ENCODE measurements at regions not wholly inside any gene's neighbourhood (a gene's known extent, or its start where the extent isn't known, plus 50 kb on each side); places are given as distances from the start of the nearest gene placed in this dataset.

GRCh38 chr5:89199306-89199705, 316.3 kb upstream of the MEF2C start:
- TF ChIP-seq CTCF (IDR thresholded peaks at IDR 0.05) (no peak), POLR2A (IDR thresholded peaks at IDR 0.05) (no peak)
- intact Hi-C loops (cut with DNase I; ENCODE audit: low total_unique reads) = no loop called here
- DNase-seq (ENCODE audit: low spot score in 2 of 2) = no peak
- WGBS, 2 donors = 86 to 89% methylated on average over 2 of the region's 2 CpGs
- no peak overlapping the region for H3K4me3 ChIP-seq (ENCODE audit: low read depth, poor library complexity, severe bottlenecking)

GRCh38 chr5:89191374-89191773, 308.4 kb upstream of the MEF2C start:
- no peak overlapping the region for H3K4me3 ChIP-seq (ENCODE audit: low read depth, poor library complexity, severe bottlenecking)
- intact Hi-C loops (cut with DNase I; ENCODE audit: low total_unique reads) = no loop called here
- TF ChIP-seq CTCF (IDR thresholded peaks at IDR 0.05) (no peak), POLR2A (IDR thresholded peaks at IDR 0.05) (no peak)
- 72 to 75% methylated on average over 2 of the region's 2 CpGs for WGBS, 2 donors
- DNase-seq (ENCODE audit: low spot score in 2 of 2) = no peak

- no peak for DNase-seq (ENCODE audit: low spot score in 2 of 2)
- no peak overlapping the region for H3K4me3 ChIP-seq (ENCODE audit: low read depth, poor library complexity, severe bottlenecking)
- no peak for TF ChIP-seq CTCF (IDR thresholded peaks at IDR 0.05)
- no peak for TF ChIP-seq POLR2A (IDR thresholded peaks at IDR 0.05)
- 89% methylated on average over 3 of the region's 3 CpGs for WGBS, 2 donors
- intact Hi-C loops (cut with DNase I; ENCODE audit: low total_unique reads) = no loop called here
Measured at GRCh38 chr5:89190515-89191265, 307.7 kb upstream of the MEF2C start.

- no peak for DNase-seq (ENCODE audit: low spot score in 2 of 2)
- H3K4me3 ChIP-seq (ENCODE audit: low read depth, poor library complexity, severe bottlenecking) = no peak overlapping the region
- intact Hi-C loops (cut with DNase I; ENCODE audit: low total_unique reads) = no loop called here
- no peak for TF ChIP-seq POLR2A (IDR thresholded peaks at IDR 0.05)
- TF ChIP-seq CTCF (IDR thresholded peaks at IDR 0.05) = no peak
- 94 to 96% methylated on average over 1 of the region's 1 CpG for WGBS, 2 donors
Measured at GRCh38 chr5:89187883-89188465, 305.0 kb upstream of the MEF2C start.

GRCh38 chr5:89187268-89187667, 304.3 kb upstream of the MEF2C start:
- no peak for TF ChIP-seq CTCF (IDR thresholded peaks at IDR 0.05)
- no peak for TF ChIP-seq POLR2A (IDR thresholded peaks at IDR 0.05)
- H3K4me3 ChIP-seq (ENCODE audit: low read depth, poor library complexity, severe bottlenecking) = no peak overlapping the region
- no peak for DNase-seq (ENCODE audit: low spot score in 2 of 2)
- intact Hi-C loops (cut with DNase I; ENCODE audit: low total_unique reads) = no loop called here

GRCh38 chr5:89181546-89181945, 298.6 kb upstream of the MEF2C start:
- intact Hi-C loops (cut with DNase I; ENCODE audit: low total_unique reads) = no loop called here
- TF ChIP-seq POLR2A (IDR thresholded peaks at IDR 0.05) = no peak
- no peak for TF ChIP-seq CTCF (IDR thresholded peaks at IDR 0.05)
- no peak for DNase-seq (ENCODE audit: low spot score in 2 of 2)
- H3K4me3 ChIP-seq (ENCODE audit: low read depth, poor library complexity, severe bottlenecking) = no peak overlapping the region
